NT2/D1 (cell line): ENCODE measurements at regions not wholly inside any gene's neighbourhood (a gene's known extent, or its start where the extent isn't known, plus 50 kb on each side); places are given as distances from the start of the nearest gene placed in this dataset.

ENCODE experiments used
- YY1 ChIP-seq: IDR thresholded peaks from 2 replicates; pipeline ENCODE4 v1.6.1; 2011; ENCODE audit not compliant: insufficient read length, insufficient read depth
- ZNF274 ChIP-seq: IDR thresholded peaks from 2 replicates; pipeline ENCODE4 v1.6.1; 2011; ENCODE audit warnings: mild to moderate bottlenecking, low read depth, low read length

GRCh38 chr6:153873541-153873940, 165.5 kb upstream of the OPRM1 start:
- TF ChIP-seq YY1 (no peak), ZNF274 (no peak)
